HCT116 (cell line): ENCODE measurements at regions not wholly inside any gene's neighbourhood (a gene's known extent, or its start where the extent isn't known, plus 50 kb on each side); places are given as distances from the start of the nearest gene placed in this dataset.

ENCODE experiments used
- CEBPB ChIP-seq: IDR thresholded peaks from 2 replicates; pipeline ENCODE4 v1.6.1; 2012; ENCODE audit warnings: low read depth
- EZH2 ChIP-seq: fragments of 200-600 bp; sonication (generic); IDR thresholded peaks from 2 replicates; pipeline ENCODE4 v1.6.1; 2017; ENCODE audit warnings: antibody characterized with exemption, mixed run types
- POLR2A ChIP-seq: IDR thresholded peaks from 2 replicates; pipeline ENCODE4 v1.7.0; 2011; ENCODE audit warnings: borderline replicate concordance; ENCODE audit not compliant: insufficient read depth, insufficient read length; ENCODE audit errors: extremely low read depth
- YY1 ChIP-seq: IDR thresholded peaks from 2 replicates; pipeline ENCODE4 v1.6.1; 2011; ENCODE audit warnings: low read length, low read depth, moderate library complexity, mild to moderate bottlenecking; ENCODE audit not compliant: insufficient replicate concordance; ENCODE audit errors: extremely low read depth
- TF ChIP-seq, protein P1 (sequence below), 3 experiments: fragments of 200-600 bp in 1 of 3; sonication (generic) in 1 of 3; IDR thresholded peaks in 2 of 3; conservative IDR thresholded peaks in 1 of 3; 2 replicates each; pipeline ENCODE4 v1.5.1; 2012 to 2017; ENCODE audit warnings: low read depth in 2 of 3, low read length in 2 of 3, antibody characterized with exemption in 1 of 3, borderline replicate concordance in 1 of 3, control low read depth in 1 of 3, mild to moderate bottlenecking in 1 of 3, mixed read lengths in 1 of 3, mixed run types in 1 of 3, moderate library complexity in 1 of 3; ENCODE audit not compliant: insufficient read depth in 1 of 3
- TF ChIP-seq, protein P2 (sequence below): IDR thresholded peaks from 2 replicates; pipeline ENCODE4 v1.6.1; 2012

DNA sequence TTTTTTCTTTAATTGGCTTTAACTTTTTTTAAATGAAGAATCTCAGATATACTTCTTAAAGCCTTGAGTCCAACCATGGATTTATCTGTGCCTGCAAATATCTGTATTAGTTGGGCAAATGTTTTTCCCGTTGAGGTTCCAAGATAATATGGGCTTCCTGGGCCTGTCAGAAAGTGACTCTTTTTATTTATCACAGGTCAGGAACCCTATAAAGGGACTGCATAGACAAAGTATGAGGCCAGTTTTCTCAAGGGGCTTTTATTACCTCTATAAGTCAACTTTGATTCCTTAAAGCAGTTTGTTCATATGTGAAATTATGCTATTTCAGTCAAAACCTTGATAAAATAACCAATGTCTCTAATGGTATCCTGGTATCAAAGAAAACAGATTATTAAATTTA is 80.2 kb upstream of the BMP2K start:
- TF ChIP-seq YY1 (no peak), POLR2A (no peak), EZH2 (no peak), CEBPB (no peak)
- TF ChIP-seq, protein P1, sequence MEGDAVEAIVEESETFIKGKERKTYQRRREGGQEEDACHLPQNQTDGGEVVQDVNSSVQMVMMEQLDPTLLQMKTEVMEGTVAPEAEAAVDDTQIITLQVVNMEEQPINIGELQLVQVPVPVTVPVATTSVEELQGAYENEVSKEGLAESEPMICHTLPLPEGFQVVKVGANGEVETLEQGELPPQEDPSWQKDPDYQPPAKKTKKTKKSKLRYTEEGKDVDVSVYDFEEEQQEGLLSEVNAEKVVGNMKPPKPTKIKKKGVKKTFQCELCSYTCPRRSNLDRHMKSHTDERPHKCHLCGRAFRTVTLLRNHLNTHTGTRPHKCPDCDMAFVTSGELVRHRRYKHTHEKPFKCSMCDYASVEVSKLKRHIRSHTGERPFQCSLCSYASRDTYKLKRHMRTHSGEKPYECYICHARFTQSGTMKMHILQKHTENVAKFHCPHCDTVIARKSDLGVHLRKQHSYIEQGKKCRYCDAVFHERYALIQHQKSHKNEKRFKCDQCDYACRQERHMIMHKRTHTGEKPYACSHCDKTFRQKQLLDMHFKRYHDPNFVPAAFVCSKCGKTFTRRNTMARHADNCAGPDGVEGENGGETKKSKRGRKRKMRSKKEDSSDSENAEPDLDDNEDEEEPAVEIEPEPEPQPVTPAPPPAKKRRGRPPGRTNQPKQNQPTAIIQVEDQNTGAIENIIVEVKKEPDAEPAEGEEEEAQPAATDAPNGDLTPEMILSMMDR (IDR thresholded peaks at IDR 0.05 in 2 of 3, conservative IDR thresholded peaks at IDR 0.05 in 1 of 3; ENCODE audit: borderline replicate concordance in 1 of 3, insufficient read depth in 1 of 3, low read depth in 2 of 3, low read length in 2 of 3) = no peak
- TF ChIP-seq, protein P2, sequence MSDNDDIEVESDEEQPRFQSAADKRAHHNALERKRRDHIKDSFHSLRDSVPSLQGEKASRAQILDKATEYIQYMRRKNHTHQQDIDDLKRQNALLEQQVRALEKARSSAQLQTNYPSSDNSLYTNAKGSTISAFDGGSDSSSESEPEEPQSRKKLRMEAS = no peak
